ENCODE measurements at regions not wholly inside any gene's neighbourhood (a gene's known extent, or its start where the extent isn't known, plus 50 kb on each side); places are given as distances from the start of the nearest gene placed in this dataset.

GRCh38 chr13:61760102-61760501 lies 344.5 kb upstream of the PCDH20 start:
- TF ChIP-seq CTCF (IDR thresholded peaks at IDR 0.05) (no peak), POLR2A (IDR thresholded peaks at IDR 0.05) (no peak)

All from ovary (tissue), 3 donors.